ENCODE measurements at regions not wholly inside any gene's neighbourhood (a gene's known extent, or its start where the extent isn't known, plus 50 kb on each side); places are given as distances from the start of the nearest gene placed in this dataset.

DNA sequence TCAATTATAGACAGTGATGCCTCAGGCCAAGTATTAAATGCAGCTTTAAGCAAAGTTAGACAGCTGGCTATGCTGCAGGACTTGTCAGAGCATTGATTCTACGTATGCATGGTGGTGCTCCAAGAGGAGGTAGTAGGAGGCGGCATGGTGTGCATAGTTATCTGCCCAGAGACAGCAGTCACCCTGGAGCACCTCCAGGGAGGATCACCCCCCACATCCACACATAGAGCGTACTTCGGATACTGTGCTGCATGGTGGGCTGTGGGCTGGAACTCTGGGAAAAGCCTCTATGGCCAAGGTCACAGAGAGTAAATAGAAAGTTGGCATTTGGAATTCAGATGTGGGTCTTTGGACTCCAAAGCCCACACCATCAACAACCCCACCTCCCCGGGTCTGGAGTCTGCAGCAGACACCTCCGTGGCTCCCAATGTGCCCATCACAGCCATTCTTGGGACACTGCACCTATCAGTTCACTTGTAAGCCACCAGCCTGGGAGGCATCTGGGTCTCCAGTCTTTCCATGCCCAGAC, 64.5 kb upstream of the STX16 start:
- Histone ChIP-seq H3K79me2 (ENCODE audit: insufficient read depth, low read length) (no peaks in the 10 kb centered on the region), H3K27me3 (ENCODE audit: control insufficient read depth in 1 of 2, insufficient read depth in 2 of 2, low read length in 2 of 2) (peaks cover 17 to 77% of the 10 kb centered on the region in 2 experiments), H3K4me1 (ENCODE audit: insufficient read depth, low read length) (peaks cover 19% of the 10 kb centered on the region), H3K27ac (ENCODE audit: extremely low read length, insufficient read depth, low read length) (no peak overlapping the region), H2AFZ (ENCODE audit: low read length) (no peak overlapping the region), H3K36me3 (replicated peaks in 1 of 2; ENCODE audit: control insufficient read depth in 1 of 2, insufficient read depth in 2 of 2, low read length in 2 of 2) (no peaks in the 10 kb centered on the region), H3K9ac (ENCODE audit: insufficient read depth, low read depth, low read length) (no peak overlapping the region), H4K20me1 (ENCODE audit: insufficient read depth, low read length) (no peaks in the 10 kb centered on the region), H3K4me2 (ENCODE audit: low read depth, low read length) (peak overlapping the region; percentile 30; the same call in 1 of the 2 replicates), H3K4me3 (replicated peaks in 1 of 3; ENCODE audit: insufficient read depth in 1 of 3, low read depth in 2 of 3, low read length in 3 of 3) (no peak overlapping the region), H3K9me3 (ENCODE audit: low read length) (no peaks in the 10 kb centered on the region)
- CTCF ChIA-PET (ENCODE audit: low intra/inter-chr PET ratio, low total read pairs), result no interaction called here
- POLR2A ChIA-PET, result no interaction called here
- DNase-seq (ENCODE audit: low spot score) (peak; percentile 58), FAIRE-seq (no peak), ATAC-seq (peak; percentile 76)
- in situ Hi-C loops (cut with HindIII; ENCODE audit: extremely low pct_ligation_motif_present, low pct_unique_long_range_greater_than_20kb), result no loop called here
- intact Hi-C loops (cut with micrococcal nuclease; ENCODE audit: unreplicated experiment), result no loop called here
- no TSS peak for BruUV-seq (replicated peaks)
- 1% methylated on average over 6 of the region's 6 CpGs for WGBS (ENCODE audit: low lambda C conversion rate)
- TF ChIP-seq ZNF747 (CRISPR knock-in tag; IDR thresholded peaks at IDR 0.05; ENCODE audit: borderline replicate concordance) (no peak), TOPORS (CRISPR knock-in tag; IDR thresholded peaks at IDR 0.05) (no peak), USF2 (IDR thresholded peaks at IDR 0.05; ENCODE audit: low read depth, low read length) (no peak), USF2 (CRISPR knock-in tag; IDR thresholded peaks at IDR 0.05; ENCODE audit: borderline replicate concordance) (no peak), ZFP91 (CRISPR knock-in tag; IDR thresholded peaks at IDR 0.05; ENCODE audit: borderline replicate concordance) (0 out of 2 replicates have a peak, but pooled peaks have one; percentile 29), ZNF660 (CRISPR knock-in tag; IDR thresholded peaks at IDR 0.05; ENCODE audit: borderline replicate concordance, low read depth) (no peak), LCORL (IDR thresholded peaks at IDR 0.05) (no peak), LCORL (CRISPR knock-in tag; IDR thresholded peaks at IDR 0.05) (peak; percentile 47; the same call in 1 of the 2 replicates), HNF4A (CRISPR knock-in tag; IDR thresholded peaks at IDR 0.05) (peak; percentile 76; the same call in 1 of the 2 replicates), ARID5B (CRISPR knock-in tag; IDR thresholded peaks at IDR 0.05) (peak; percentile 53; the same call in 1 of the 2 replicates), ZNF280B (CRISPR knock-in tag; IDR thresholded peaks at IDR 0.05; ENCODE audit: borderline replicate concordance) (no peak), ZNF501 (CRISPR knock-in tag; IDR thresholded peaks at IDR 0.05) (peak; percentile 29; the same call in 1 of the 2 replicates), MAFG (CRISPR knock-in tag; IDR thresholded peaks at IDR 0.05) (0 out of 2 replicates have a peak, but pooled peaks have one; percentile 52), ZNF160 (CRISPR knock-in tag; IDR thresholded peaks at IDR 0.05) (no peak), IRX3 (CRISPR knock-in tag; IDR thresholded peaks at IDR 0.05; ENCODE audit: borderline replicate concordance, low read depth) (no peak), EHMT2 (IDR thresholded peaks at IDR 0.05; ENCODE audit: borderline replicate concordance, low read depth, low read length) (0 out of 2 replicates have a peak, but pooled peaks have one; percentile 32)
